AG09309 (cell line): ENCODE measurements at regions not wholly inside any gene's neighbourhood (a gene's known extent, or its start where the extent isn't known, plus 50 kb on each side); places are given as distances from the start of the nearest gene placed in this dataset.
A peak's percentile ranks its signal among the peaks of the same experiment; 100 is the strongest.

Source experiments
- DNase-seq: peaks from one replicate; pipeline ENCODE4 v3.0.0-alpha.2; 2010; ENCODE audit warnings: low read depth
- H3K4me3 ChIP-seq: 2 replicates; pipeline ENCODE4 v1.5.1; 2011; ENCODE audit warnings: mild to moderate bottlenecking, low read depth, low read length, moderate library complexity; ENCODE audit not compliant: control insufficient read depth
- TF ChIP-seq, protein P1 (sequence below): IDR thresholded peaks from 2 replicates; pipeline ENCODE4 v1.5.1; 2011; ENCODE audit warnings: mild to moderate bottlenecking, low read depth, low read length, inconsistent platforms; ENCODE audit not compliant: insufficient read depth, control insufficient read depth; ENCODE audit errors: missing control alignments

DNA sequence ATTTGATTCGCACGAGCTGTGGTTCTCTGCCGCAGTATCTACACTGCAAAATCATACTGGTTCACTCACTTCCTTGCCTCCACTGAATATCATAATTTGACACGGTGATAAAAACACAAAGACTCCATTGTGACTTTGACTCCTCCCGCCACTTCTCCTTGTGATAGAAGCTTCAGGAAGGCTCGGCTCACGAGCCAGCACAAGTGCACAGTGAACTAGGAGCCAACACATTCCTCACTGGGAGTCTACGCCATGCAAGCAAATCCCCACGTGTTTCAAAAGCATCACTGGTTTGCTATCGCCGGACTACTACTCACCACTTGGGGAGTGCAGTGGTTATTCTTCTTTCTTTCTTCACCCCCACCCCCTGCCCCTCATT is 293.3 kb upstream of the PARD3B start:
- DNase-seq: no peak
- TF ChIP-seq, protein P1, sequence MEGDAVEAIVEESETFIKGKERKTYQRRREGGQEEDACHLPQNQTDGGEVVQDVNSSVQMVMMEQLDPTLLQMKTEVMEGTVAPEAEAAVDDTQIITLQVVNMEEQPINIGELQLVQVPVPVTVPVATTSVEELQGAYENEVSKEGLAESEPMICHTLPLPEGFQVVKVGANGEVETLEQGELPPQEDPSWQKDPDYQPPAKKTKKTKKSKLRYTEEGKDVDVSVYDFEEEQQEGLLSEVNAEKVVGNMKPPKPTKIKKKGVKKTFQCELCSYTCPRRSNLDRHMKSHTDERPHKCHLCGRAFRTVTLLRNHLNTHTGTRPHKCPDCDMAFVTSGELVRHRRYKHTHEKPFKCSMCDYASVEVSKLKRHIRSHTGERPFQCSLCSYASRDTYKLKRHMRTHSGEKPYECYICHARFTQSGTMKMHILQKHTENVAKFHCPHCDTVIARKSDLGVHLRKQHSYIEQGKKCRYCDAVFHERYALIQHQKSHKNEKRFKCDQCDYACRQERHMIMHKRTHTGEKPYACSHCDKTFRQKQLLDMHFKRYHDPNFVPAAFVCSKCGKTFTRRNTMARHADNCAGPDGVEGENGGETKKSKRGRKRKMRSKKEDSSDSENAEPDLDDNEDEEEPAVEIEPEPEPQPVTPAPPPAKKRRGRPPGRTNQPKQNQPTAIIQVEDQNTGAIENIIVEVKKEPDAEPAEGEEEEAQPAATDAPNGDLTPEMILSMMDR: no peak
- no peak overlapping the region for H3K4me3 ChIP-seq

DNA sequence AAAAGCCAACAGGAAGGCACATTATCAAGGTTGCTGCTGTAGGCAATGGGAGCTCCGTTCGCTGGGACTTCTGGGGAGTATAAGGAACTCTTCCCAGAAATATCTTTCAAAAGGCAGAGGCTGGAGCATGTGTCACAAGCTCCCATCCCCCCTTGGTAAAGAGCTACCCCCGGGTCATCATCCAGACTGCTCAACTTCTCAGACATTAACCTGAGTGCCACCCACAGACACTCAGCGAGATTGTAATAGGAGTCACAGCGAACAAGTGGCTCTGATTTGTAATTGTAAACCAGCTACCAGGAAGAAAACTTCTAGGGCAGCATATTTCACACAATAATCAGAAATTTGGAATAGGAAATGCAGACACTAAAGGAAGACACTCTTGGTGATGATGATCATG is 290.2 kb upstream of the PARD3B start:
- H3K4me3 ChIP-seq: no peak overlapping the region
- no peak for DNase-seq
- TF ChIP-seq, protein P1: no peak

DNA sequence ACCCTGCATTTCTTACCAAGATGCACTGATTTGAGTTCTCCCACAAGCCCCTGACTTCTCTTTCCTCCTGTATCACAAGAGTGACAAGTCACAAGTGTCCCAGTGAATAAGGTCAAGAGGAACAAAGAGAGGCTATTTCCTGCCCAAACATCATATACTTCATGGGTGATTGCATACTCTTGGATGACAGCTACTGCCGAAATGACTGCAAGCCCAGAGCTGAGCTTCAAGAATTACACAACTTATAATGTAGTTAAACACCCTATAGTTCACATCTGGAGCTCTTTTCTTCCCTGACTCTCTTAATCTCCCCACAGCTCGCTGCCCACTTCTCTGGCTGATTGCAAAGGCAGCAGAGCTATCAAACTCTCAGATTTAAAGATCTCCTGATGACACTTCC is 289.7 kb upstream of the PARD3B start:
- no peak overlapping the region for H3K4me3 ChIP-seq
- DNase-seq: no peak
- TF ChIP-seq, protein P1: no peak

DNA sequence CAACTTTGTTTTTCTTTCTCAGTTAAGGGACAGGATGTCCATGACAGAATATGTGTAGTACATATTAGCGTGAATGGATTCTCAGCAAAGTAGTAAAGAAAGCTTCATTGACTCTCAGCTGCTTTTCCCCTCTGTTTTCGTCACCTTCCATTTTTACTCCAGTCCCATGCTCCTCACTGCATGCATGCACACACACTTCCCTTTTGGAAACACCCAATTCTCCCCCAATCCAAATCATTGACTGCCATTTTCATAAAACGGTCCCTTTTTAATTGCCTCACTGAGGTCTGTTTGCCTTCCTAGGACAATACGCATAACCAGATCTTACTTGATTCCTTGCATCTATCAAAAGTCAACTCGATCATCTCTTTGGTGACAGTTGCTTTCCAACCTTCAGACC is 287.5 kb upstream of the PARD3B start:
- H3K4me3 ChIP-seq: no peak overlapping the region
- no peak for DNase-seq
- TF ChIP-seq, protein P1: no peak

DNA sequence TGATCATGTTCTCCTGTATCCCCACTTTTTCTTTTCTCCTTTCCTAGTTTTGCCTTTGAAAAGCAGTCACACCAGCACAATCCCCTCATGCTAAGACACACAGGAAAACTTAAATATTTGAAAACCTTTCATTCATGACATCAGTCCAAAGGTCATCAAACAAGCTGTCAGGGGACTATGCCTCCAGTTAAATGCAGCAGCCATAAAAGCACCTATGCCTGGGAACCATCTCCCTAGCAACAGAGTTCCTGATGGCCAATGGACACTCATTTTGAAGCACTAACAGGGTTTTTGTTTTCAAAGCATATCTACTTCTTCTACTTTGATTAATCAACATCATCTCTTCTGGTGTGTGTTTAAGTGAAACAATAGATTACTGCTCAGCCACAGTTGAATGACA is 286.4 kb upstream of the PARD3B start:
- no peak overlapping the region for H3K4me3 ChIP-seq
- TF ChIP-seq, protein P1: no peak
- no peak for DNase-seq

DNA sequence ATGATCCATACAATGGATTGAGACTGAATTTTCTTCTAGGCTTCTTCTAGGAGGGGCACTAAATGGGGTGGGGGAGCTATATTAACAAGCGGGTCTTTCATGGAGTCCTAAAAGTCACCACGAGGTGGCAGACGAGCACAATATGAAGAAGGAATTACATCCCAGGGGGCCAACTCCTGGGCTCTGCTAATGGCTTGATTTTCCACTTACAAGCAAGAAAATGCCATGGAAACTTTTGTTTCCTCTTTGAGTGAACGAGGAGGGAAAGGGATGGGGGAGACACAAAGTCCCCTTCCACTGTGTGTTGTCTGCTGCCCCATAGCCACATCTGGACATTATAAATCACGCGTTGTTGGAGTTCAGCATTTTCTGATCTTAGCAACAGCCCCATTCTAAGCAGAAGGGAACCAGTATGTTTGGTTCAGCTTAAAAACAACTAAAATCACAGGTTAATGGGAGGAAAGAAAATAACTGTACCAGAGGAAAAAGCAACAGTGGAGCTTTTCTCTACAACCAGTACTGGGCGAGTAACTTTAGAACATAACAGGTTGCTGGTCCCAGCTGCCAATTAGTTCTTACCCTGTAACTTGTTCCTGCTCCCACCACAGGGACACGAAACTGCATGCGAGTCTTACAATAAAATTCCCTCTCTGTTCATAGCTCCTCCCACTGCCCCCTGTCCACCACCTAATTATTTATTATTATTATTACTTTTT is 285.0 kb upstream of the PARD3B start:
- peak; percentile 44 for DNase-seq
- TF ChIP-seq, protein P1: peak; percentile 80
- H3K4me3 ChIP-seq: no peak overlapping the region
